HG02588 (cell line): ENCODE measurements at regions not wholly inside any gene's neighbourhood (a gene's known extent, or its start where the extent isn't known, plus 50 kb on each side); places are given as distances from the start of the nearest gene placed in this dataset.
A peak's percentile ranks its signal among the peaks of the same experiment; 100 is the strongest.

ENCODE experiments used
- ATAC-seq: cut with Tn5 transposase; IDR thresholded peaks from one replicate; pipeline ENCODE4 v1.9.1; 2021; ENCODE audit warnings: mild to moderate bottlenecking, moderate library complexity; ENCODE audit not compliant: unreplicated experiment

- no peak for ATAC-seq
Measured at GRCh38 chr5:54659700-54660131, 142.2 kb downstream of the SNX18 start.

- ATAC-seq: no peak
Measured at GRCh38 chr5:54658010-54658409, 140.5 kb downstream of the SNX18 start.

GRCh38 chr5:54656261-54656728 is 138.7 kb downstream of the SNX18 start:
- no peak for ATAC-seq

- no peak for ATAC-seq
Measured at GRCh38 chr5:54655761-54656160, 138.2 kb downstream of the SNX18 start.

GRCh38 chr5:54655266-54655665 is 137.7 kb downstream of the SNX18 start:
- ATAC-seq: no peak

- ATAC-seq: no peak
Measured at GRCh38 chr5:54653956-54654614, 136.5 kb downstream of the SNX18 start.

GRCh38 chr5:54651482-54652076 is 134.0 kb downstream of the SNX18 start:
- no peak for ATAC-seq

GRCh38 chr5:54649041-54649504 is 131.5 kb downstream of the SNX18 start:
- ATAC-seq: no peak

- peak; percentile 91 for ATAC-seq
Measured at GRCh38 chr5:54646356-54647101, 129.0 kb downstream of the SNX18 start.

- ATAC-seq: no peak
Measured at GRCh38 chr5:54645882-54646355, 128.4 kb downstream of the SNX18 start.

GRCh38 chr5:54644226-54644625 is 126.7 kb downstream of the SNX18 start:
- no peak for ATAC-seq

- no peak for ATAC-seq
Measured at GRCh38 chr5:54643685-54644106, 126.1 kb downstream of the SNX18 start.

- no peak for ATAC-seq
Measured at GRCh38 chr5:54639621-54640020, 122.1 kb downstream of the SNX18 start.

- no peak for ATAC-seq
Measured at GRCh38 chr5:54638106-54638505, 120.5 kb downstream of the SNX18 start.

- ATAC-seq: no peak
Measured at GRCh38 chr5:54637654-54638053, 120.1 kb downstream of the SNX18 start.

- no peak for ATAC-seq
Measured at GRCh38 chr5:54634089-54634488, 116.5 kb downstream of the SNX18 start.

- no peak for ATAC-seq
Measured at GRCh38 chr5:54632131-54632701, 114.7 kb downstream of the SNX18 start.

GRCh38 chr5:54630738-54631359 is 113.3 kb downstream of the SNX18 start:
- no peak for ATAC-seq

GRCh38 chr5:54629115-54629514 is 111.6 kb downstream of the SNX18 start:
- ATAC-seq: no peak

GRCh38 chr5:54628050-54628449 is 110.5 kb downstream of the SNX18 start:
- ATAC-seq: no peak

- no peak for ATAC-seq
Measured at GRCh38 chr5:54626407-54626806, 108.8 kb downstream of the SNX18 start.
